Neuronal stem cell (in vitro differentiated cells): ENCODE measurements at regions not wholly inside any gene's neighbourhood (a gene's known extent, or its start where the extent isn't known, plus 50 kb on each side); places are given as distances from the start of the nearest gene placed in this dataset.

Experiments
- DNase-seq: peaks from one replicate; pipeline ENCODE4 v3.0.0-alpha.2; 2013; ENCODE audit warnings: low spot score
- H2AFZ ChIP-seq: one replicate; pipeline ENCODE4 v1.6.1; 2013; ENCODE audit warnings: mild to moderate bottlenecking, low read length, inconsistent platforms
- H2AK5ac ChIP-seq: 2 replicates; pipeline ENCODE4 v1.6.1; 2013; ENCODE audit warnings: low read depth, mild to moderate bottlenecking, inconsistent platforms, low read length, moderate library complexity, mixed read lengths
- H2BK120ac ChIP-seq: 2 replicates; pipeline ENCODE4 v1.6.1; 2013; ENCODE audit warnings: low read depth, mild to moderate bottlenecking, inconsistent platforms, low read length, moderate library complexity, mixed read lengths
- H2BK12ac ChIP-seq: one replicate; pipeline ENCODE4 v1.6.1; 2013; ENCODE audit warnings: low read length, inconsistent platforms
- H2BK15ac ChIP-seq: 2 replicates; pipeline ENCODE4 v1.6.1; 2013; ENCODE audit warnings: mild to moderate bottlenecking, low read length, inconsistent platforms, mixed read lengths
- H2BK5ac ChIP-seq: one replicate; pipeline ENCODE4 v1.6.1; 2013; ENCODE audit warnings: inconsistent platforms, mild to moderate bottlenecking, low read length, moderate library complexity
- H3K14ac ChIP-seq: one replicate; pipeline ENCODE4 v1.6.1; 2013; ENCODE audit warnings: low read length, inconsistent platforms
- H3K18ac ChIP-seq: 2 replicates; pipeline ENCODE4 v1.6.1; 2013; ENCODE audit warnings: low read length, inconsistent platforms
- H3K23ac ChIP-seq: 2 replicates; pipeline ENCODE4 v1.6.1; 2013; ENCODE audit warnings: low read depth, mild to moderate bottlenecking, mixed read lengths, low read length, inconsistent platforms; ENCODE audit not compliant: poor library complexity
- H3K27ac ChIP-seq: replicated peaks from 3 replicates; pipeline ENCODE4 v1.5.1; 2013; ENCODE audit warnings: low read length, inconsistent platforms
- H3K27me3 ChIP-seq, 3 experiments: 2 replicates each; pipeline ENCODE4 v1.6.1; 2013; ENCODE audit warnings: low read length in 3 of 3, mild to moderate bottlenecking in 2 of 3, inconsistent platforms in 1 of 3, low read depth in 1 of 3, mixed read lengths in 1 of 3, moderate library complexity in 1 of 3; ENCODE audit not compliant: control insufficient read depth in 3 of 3, insufficient read depth in 3 of 3
- H3K36me3 ChIP-seq, 2 donors: replicated peaks in 1 of 2; 2 replicates each; pipeline ENCODE4 v1.6.1; 2013; ENCODE audit warnings: low read length in 2 of 2; ENCODE audit not compliant: control insufficient read depth in 2 of 2, insufficient read depth in 2 of 2
- H3K4ac ChIP-seq: 2 replicates; pipeline ENCODE4 v1.6.1; 2013; ENCODE audit warnings: inconsistent platforms, mild to moderate bottlenecking, low read length, moderate library complexity
- H3K4me1 ChIP-seq, 2 donors: 1 replicate in 1 of 2; 2 replicates in 1 of 2; pipeline ENCODE4 v1.6.1; 2013; ENCODE audit warnings: low read length in 2 of 2, low read depth in 1 of 2; ENCODE audit not compliant: control insufficient read depth in 2 of 2, insufficient read depth in 1 of 2
- H3K4me2 ChIP-seq: one replicate; pipeline ENCODE4 v1.6.1; 2013; ENCODE audit warnings: mild to moderate bottlenecking, low read length, inconsistent platforms; ENCODE audit not compliant: insufficient read depth, poor library complexity, severe bottlenecking
- H3K4me3 ChIP-seq, 2 donors: 2 replicates each; pipeline ENCODE4 v1.5.1; 2013; ENCODE audit warnings: low read length in 2 of 2, mild to moderate bottlenecking in 2 of 2, inconsistent platforms in 1 of 2, moderate library complexity in 1 of 2
- H3K79me1 ChIP-seq: one replicate; pipeline ENCODE4 v1.6.1; 2013; ENCODE audit warnings: low read depth, mild to moderate bottlenecking, inconsistent platforms, low read length, moderate library complexity
- H3K9ac ChIP-seq: one replicate; pipeline ENCODE4 v1.6.1; 2013; ENCODE audit warnings: mild to moderate bottlenecking, low read depth, low read length, inconsistent platforms; ENCODE audit not compliant: poor library complexity
- H3K9me3 ChIP-seq, 2 donors: replicated peaks in 1 of 2; 2 replicates each; pipeline versions ENCODE3 to v1.6.1; 2013; ENCODE audit warnings: low read length in 2 of 2, mild to moderate bottlenecking in 2 of 2, inconsistent platforms in 1 of 2, low read depth in 1 of 2, mixed read lengths in 1 of 2, moderate library complexity in 1 of 2; ENCODE audit not compliant: control insufficient read depth in 2 of 2, insufficient read depth in 1 of 2
- H4K8ac ChIP-seq: one replicate; pipeline ENCODE4 v1.6.1; 2013; ENCODE audit warnings: low read depth, mild to moderate bottlenecking, inconsistent platforms, low read length, moderate library complexity
- H4K91ac ChIP-seq: one replicate; pipeline ENCODE4 v1.6.1; 2013; ENCODE audit warnings: low read length, low read depth, mild to moderate bottlenecking, inconsistent platforms; ENCODE audit not compliant: poor library complexity
- WGBS, 2 donors: extraction: QIAGEN DNeasy Blood & Tissue Kit; methylation state at CpG; one replicate each; pipeline ENCODE4 v1.1.7; 2013; ENCODE audit warnings: missing lambda C conversion rate in 2 of 2, mixed read lengths in 1 of 2; ENCODE audit not compliant: insufficient read length in 2 of 2, insufficient replicate concordance in 1 of 2; ENCODE audit errors: extremely low coverage in 2 of 2; 5-methylcytosine and 5-hydroxymethylcytosine counted together

- no peaks in the 10 kb centered on the region for H3K79me1 ChIP-seq
- no peak overlapping the region for H2BK15ac ChIP-seq
- H3K4ac ChIP-seq: no peak overlapping the region
- no peaks in the 10 kb centered on the region for H3K36me3 ChIP-seq
- no CpG with 5 or more reads among the region's 1 CpG for WGBS, 2 donors
- no peaks in the 10 kb centered on the region for H3K4me1 ChIP-seq
- no peak overlapping the region for H2BK12ac ChIP-seq
- no peak overlapping the region for H3K4me2 ChIP-seq
- H3K18ac ChIP-seq: no peak overlapping the region
- H3K27me3 ChIP-seq: no peaks in the 10 kb centered on the region
- no peak overlapping the region for H3K14ac ChIP-seq
- H2BK120ac ChIP-seq: no peak overlapping the region
- H3K9ac ChIP-seq: no peak overlapping the region
- H4K8ac ChIP-seq: no peak overlapping the region
- H2BK5ac ChIP-seq: no peak overlapping the region
- H3K4me3 ChIP-seq: no peak overlapping the region
- no peak overlapping the region for H2AFZ ChIP-seq
- no peak overlapping the region for H4K91ac ChIP-seq
- DNase-seq: no peak
- no peaks in the 10 kb centered on the region for H3K9me3 ChIP-seq
- no peak overlapping the region for H3K27ac ChIP-seq
- H2AK5ac ChIP-seq: no peak overlapping the region
- no peak overlapping the region for H3K23ac ChIP-seq
Measured at GRCh38 chr1:208393826-208394225, 149.6 kb upstream of the PLXNA2 start.

DNA sequence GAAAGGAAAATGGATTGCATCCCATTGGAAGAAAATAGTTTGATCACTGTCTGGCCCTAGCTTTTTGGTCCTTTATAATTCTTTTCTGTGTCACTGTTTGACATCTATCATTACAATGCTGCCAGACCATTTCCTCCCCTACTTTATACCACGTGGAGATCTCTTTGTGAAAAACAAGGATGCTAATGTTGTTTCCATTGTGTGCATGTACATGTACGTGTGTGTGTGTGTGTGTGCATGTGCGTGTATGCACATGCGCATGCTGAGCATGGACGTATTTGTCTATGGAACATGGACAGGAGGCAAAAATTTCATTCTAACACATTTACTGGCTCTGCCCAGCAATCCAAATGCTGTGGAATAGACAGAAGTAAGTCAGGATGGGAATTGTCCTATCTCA, 153.1 kb upstream of the PLXNA2 start:
- Histone ChIP-seq H2AFZ (no peak overlapping the region), H3K4ac (no peak overlapping the region), H3K9me3 (no peaks in the 10 kb centered on the region), H2BK5ac (no peak overlapping the region), H3K14ac (no peak overlapping the region), H2BK12ac (no peak overlapping the region), H3K23ac (no peak overlapping the region), H3K36me3 (no peaks in the 10 kb centered on the region), H3K27me3 (no peaks in the 10 kb centered on the region), H2BK15ac (no peak overlapping the region), H3K18ac (no peak overlapping the region), H3K9ac (no peak overlapping the region), H3K4me2 (no peak overlapping the region), H2AK5ac (no peak overlapping the region), H3K4me3 (no peak overlapping the region), H3K4me1 (no peaks in the 10 kb centered on the region), H4K91ac (no peak overlapping the region), H2BK120ac (no peak overlapping the region), H3K79me1 (no peaks in the 10 kb centered on the region), H3K27ac (no peak overlapping the region), H4K8ac (no peak overlapping the region)
- no CpG with 5 or more reads among the region's 5 CpGs for WGBS, 2 donors
- DNase-seq: no peak

DNA sequence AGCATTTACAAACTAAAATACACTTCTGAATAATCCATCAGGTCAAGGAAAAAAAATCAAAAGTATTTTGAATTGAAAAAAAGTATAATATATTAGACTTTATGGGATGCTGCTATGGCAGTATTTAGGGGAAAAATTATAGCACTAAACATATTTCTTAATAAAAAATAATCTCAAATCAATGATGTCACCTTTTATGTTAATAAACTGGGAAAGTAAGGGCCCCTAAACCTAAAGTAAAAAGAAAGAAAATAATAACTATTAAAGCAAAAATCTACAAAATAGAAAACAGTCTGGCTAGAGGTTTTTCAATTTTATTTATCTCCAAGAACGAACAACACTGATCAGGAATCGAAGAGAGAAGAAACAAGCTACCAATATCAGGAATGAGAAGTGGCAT, 160.8 kb upstream of the PLXNA2 start:
- no peak overlapping the region for H3K18ac ChIP-seq
- no CpG with 5 or more reads among the region's 2 CpGs for WGBS, 2 donors
- no peaks in the 10 kb centered on the region for H3K9me3 ChIP-seq
- H3K79me1 ChIP-seq: no peaks in the 10 kb centered on the region
- DNase-seq: no peak
- no peak overlapping the region for H3K9ac ChIP-seq
- H4K91ac ChIP-seq: no peak overlapping the region
- no peak overlapping the region for H3K4me3 ChIP-seq
- no peak overlapping the region for H2BK12ac ChIP-seq
- H2BK120ac ChIP-seq: no peak overlapping the region
- no peak overlapping the region for H3K14ac ChIP-seq
- no peak overlapping the region for H3K23ac ChIP-seq
- H2AK5ac ChIP-seq: no peak overlapping the region
- H2BK5ac ChIP-seq: no peak overlapping the region
- H3K27me3 ChIP-seq: no peaks in the 10 kb centered on the region
- H4K8ac ChIP-seq: no peak overlapping the region
- H3K4me2 ChIP-seq: no peak overlapping the region
- H3K27ac ChIP-seq: no peak overlapping the region
- H2BK15ac ChIP-seq: no peak overlapping the region
- no peak overlapping the region for H2AFZ ChIP-seq
- no peaks in the 10 kb centered on the region for H3K36me3 ChIP-seq
- no peak overlapping the region for H3K4ac ChIP-seq
- no peaks in the 10 kb centered on the region for H3K4me1 ChIP-seq

DNA sequence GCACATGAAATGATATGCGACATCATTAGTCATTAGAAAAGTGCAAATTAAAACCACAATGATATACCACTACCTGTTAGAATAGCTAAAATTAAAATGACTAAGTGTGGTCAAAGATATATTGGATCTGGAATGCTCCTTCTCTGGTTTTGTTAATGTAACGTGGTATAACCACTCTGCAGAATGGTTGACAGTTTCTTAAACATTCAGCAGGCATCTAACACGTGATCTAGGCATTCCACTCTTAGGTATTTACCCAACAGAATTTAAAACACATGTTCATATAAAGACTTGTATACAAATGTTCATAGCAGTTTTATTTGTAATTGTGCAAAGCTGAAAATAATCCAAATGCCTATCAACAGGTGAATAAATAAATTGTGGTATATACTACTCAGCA, 165.0 kb upstream of the PLXNA2 start:
- Histone ChIP-seq H3K4ac (no peak overlapping the region), H4K8ac (no peak overlapping the region), H3K4me1 (no peaks in the 10 kb centered on the region), H2AFZ (no peak overlapping the region), H2BK120ac (no peak overlapping the region), H2BK15ac (no peak overlapping the region), H3K27me3 (no peaks in the 10 kb centered on the region), H4K91ac (no peak overlapping the region), H2BK5ac (no peak overlapping the region), H3K14ac (no peak overlapping the region), H2BK12ac (no peak overlapping the region), H3K79me1 (no peaks in the 10 kb centered on the region), H3K23ac (no peak overlapping the region), H3K4me2 (no peak overlapping the region), H3K9ac (no peak overlapping the region), H3K27ac (no peak overlapping the region), H3K4me3 (no peak overlapping the region), H3K9me3 (no peaks in the 10 kb centered on the region), H3K36me3 (no peaks in the 10 kb centered on the region), H3K18ac (no peak overlapping the region), H2AK5ac (no peak overlapping the region)
- WGBS, 2 donors: no CpG with 5 or more reads among the region's 3 CpGs
- no peak for DNase-seq
